BJ (cell line): ENCODE measurements at regions not wholly inside any gene's neighbourhood (a gene's known extent, or its start where the extent isn't known, plus 50 kb on each side); places are given as distances from the start of the nearest gene placed in this dataset.

Experiments used
- CTCF ChIA-PET: fragments of 350-600 bp; formaldehyde crosslinking; extraction: SDS; loops from one replicate; lab custom pipeline; 2021; ENCODE audit warnings: antibody characterized with exemption, inconsistent platforms; lab: Yijun Ruan, JAX
- POLR2A ChIA-PET: fragments of 300-600 bp; sonication (Branson Sonifier 250); formaldehyde crosslinking; extraction: SDS; loops from one replicate; lab custom pipeline; 2021; ENCODE audit warnings: antibody characterized with exemption; lab: Charles Lee
- DNase-seq: peaks from one replicate; pipeline ENCODE4 v3.0.0-alpha.2; 2011; ENCODE audit warnings: low read depth
- H3K27me3 ChIP-seq: 2 replicates; pipeline ENCODE4 v1.6.0; 2011; ENCODE audit warnings: low read length; ENCODE audit not compliant: control insufficient read depth, insufficient read depth
- H3K36me3 ChIP-seq: 2 replicates; pipeline ENCODE4 v1.5.1; 2011; ENCODE audit warnings: low read length; ENCODE audit not compliant: control insufficient read depth, insufficient read depth
- H3K4me3 ChIP-seq: 2 replicates; pipeline ENCODE4 v1.5.1; 2011; ENCODE audit warnings: low read depth, mild to moderate bottlenecking, control low read depth, low read length
- CTCF ChIP-seq: IDR thresholded peaks from 2 replicates; pipeline ENCODE4 v1.5.1; 2011; ENCODE audit warnings: low read depth, mild to moderate bottlenecking, control low read depth, inconsistent platforms, low read length, moderate library complexity; ENCODE audit not compliant: insufficient read depth

DNA sequence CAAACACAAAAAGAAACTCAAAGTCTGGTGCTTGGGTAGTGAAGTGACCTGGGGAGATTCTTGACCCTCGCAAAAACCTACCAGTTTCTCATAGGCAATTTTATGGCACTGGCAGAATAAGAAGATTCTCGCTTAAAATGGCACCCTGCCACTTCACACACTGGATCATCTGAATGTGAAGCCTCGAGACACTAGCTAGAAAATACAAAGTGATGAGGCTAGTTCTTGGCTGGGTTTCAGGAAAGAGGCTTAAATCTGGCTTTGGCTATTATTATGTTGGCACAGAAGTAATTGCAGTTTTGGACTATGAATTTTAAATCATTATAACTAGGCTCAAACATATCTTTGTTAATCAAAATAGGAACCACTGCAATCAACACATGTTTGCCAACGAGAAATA is 634.7 kb upstream of the BOD1L1 start:
- POLR2A ChIA-PET, result no interaction called here
- Histone ChIP-seq H3K27me3 (no peaks in the 10 kb centered on the region), H3K36me3 (no peaks in the 10 kb centered on the region), H3K4me3 (no peak overlapping the region)
- DNase-seq, result no peak
- CTCF ChIA-PET, result no interaction called here
- TF ChIP-seq CTCF, result no peak

- no peak for DNase-seq
- Histone ChIP-seq H3K36me3 (no peaks in the 10 kb centered on the region), H3K27me3 (no peaks in the 10 kb centered on the region), H3K4me3 (no peak overlapping the region)
- POLR2A ChIA-PET, result no interaction called here
- CTCF ChIA-PET, result interaction anchor here (0.9 to 1.0 kb wide), 2 partner anchors 9 to 609 kb away, joined by 3 read pairs; no protein-coding TSS in a partner anchor
- no peak for TF ChIP-seq CTCF
Measured at GRCh38 chr4:14264437-14264836, 636.9 kb upstream of the BOD1L1 start.

GRCh38 chr4:14265651-14266050 is 638.1 kb upstream of the BOD1L1 start:
- H3K36me3 ChIP-seq, result no peaks in the 10 kb centered on the region
- H3K27me3 ChIP-seq, result no peaks in the 10 kb centered on the region
- TF ChIP-seq CTCF, result no peak
- H3K4me3 ChIP-seq, result no peak overlapping the region
- POLR2A ChIA-PET, result no interaction called here
- no peak for DNase-seq
- CTCF ChIA-PET, result no interaction called here

GRCh38 chr4:14267373-14268060 is 640.0 kb upstream of the BOD1L1 start:
- POLR2A ChIA-PET, result no interaction called here
- no peak for TF ChIP-seq CTCF
- H3K27me3 ChIP-seq, result no peaks in the 10 kb centered on the region; the same call in 1 of the 2 replicates
- no peak for DNase-seq
- CTCF ChIA-PET, result no interaction called here
- H3K36me3 ChIP-seq, result no peaks in the 10 kb centered on the region
- H3K4me3 ChIP-seq, result no peak overlapping the region

- CTCF ChIA-PET, result interaction anchor here (0.6 kb wide), 1 partner anchor 355 kb away, joined by 3 read pairs; no protein-coding TSS in a partner anchor
- no peak for TF ChIP-seq CTCF
- H3K27me3 ChIP-seq, result no peaks in the 10 kb centered on the region; the same call in 1 of the 2 replicates
- no peak for DNase-seq
- H3K4me3 ChIP-seq, result no peak overlapping the region
- no peaks in the 10 kb centered on the region for H3K36me3 ChIP-seq
- POLR2A ChIA-PET, result no interaction called here
Measured at GRCh38 chr4:14269824-14270223, 642.3 kb upstream of the BOD1L1 start.
